IMR-90 (cell line): ENCODE measurements at regions not wholly inside any gene's neighbourhood (a gene's known extent, or its start where the extent isn't known, plus 50 kb on each side); places are given as distances from the start of the nearest gene placed in this dataset.

Experiments used
- ATAC-seq: fragments of 200-7000 bp; cut with Tn5 transposase; 2 replicates; pipeline ENCODE4 v1.9.1; 2020; ENCODE audit warnings: low read depth, mild to moderate bottlenecking, moderate library complexity
- BruUV-seq: library from RNA; stranded (reverse); fragments of 400-500 nt; replicated peaks from 2 replicates; lab custom pipeline; 2021; lab: Mats Ljungman, UMichigan
- CTCF ChIA-PET: fragments of 300-600 bp; formaldehyde crosslinking; extraction: SDS; loops from one replicate; lab custom pipeline; 2021; ENCODE audit warnings: antibody characterized with exemption; lab: Yijun Ruan, JAX
- POLR2A ChIA-PET: fragments of 300-600 bp; sonication (Branson Sonifier 250); formaldehyde crosslinking; loops from one replicate; lab custom pipeline; 2022; ENCODE audit warnings: antibody characterized with exemption; ENCODE audit not compliant: unreplicated experiment; lab: Charles Lee
- DNase-seq: peaks from one replicate; pipeline ENCODE4 v3.0.0; 2013
- H2AFZ ChIP-seq: replicated peaks from 2 replicates; pipeline ENCODE3; 2013; ENCODE audit warnings: low read length, mild to moderate bottlenecking; ENCODE audit not compliant: poor library complexity
- H2AK5ac ChIP-seq: 2 replicates; pipeline ENCODE4 v1.6.1; 2013; ENCODE audit warnings: low read depth, low read length, inconsistent platforms
- H2AK9ac ChIP-seq: replicated peaks from 2 replicates; pipeline ENCODE3; 2013; ENCODE audit warnings: mild to moderate bottlenecking, low read depth, low read length, moderate library complexity; ENCODE audit not compliant: poor library complexity
- H2BK120ac ChIP-seq: 2 replicates; pipeline ENCODE4 v1.6.1; 2013; ENCODE audit warnings: low read depth, low read length, inconsistent platforms
- H2BK15ac ChIP-seq: 3 replicates; pipeline ENCODE4 v1.6.1; 2013; ENCODE audit warnings: low read depth, low read length, inconsistent platforms
- H2BK20ac ChIP-seq: 2 replicates; pipeline ENCODE4 v1.6.1; 2013; ENCODE audit warnings: low read depth, mild to moderate bottlenecking, inconsistent platforms, low read length, moderate library complexity
- H2BK5ac ChIP-seq: 2 replicates; pipeline ENCODE4 v1.6.1; 2013; ENCODE audit warnings: mild to moderate bottlenecking, low read depth, low read length, inconsistent platforms; ENCODE audit not compliant: poor library complexity, severe bottlenecking
- H3K14ac ChIP-seq: replicated peaks from 2 replicates; pipeline ENCODE4 v1.6.1; 2013; ENCODE audit warnings: low read depth, low read length, inconsistent platforms
- H3K18ac ChIP-seq: 2 replicates; pipeline ENCODE4 v1.6.1; 2013; ENCODE audit warnings: low read depth, low read length, control low read depth
- H3K23ac ChIP-seq: 2 replicates; pipeline ENCODE4 v1.6.1; 2013; ENCODE audit warnings: low read depth, low read length, inconsistent platforms
- H3K27ac ChIP-seq: 2 replicates; pipeline ENCODE4 v1.5.1; 2013; ENCODE audit warnings: mild to moderate bottlenecking, control low read depth, low read length; ENCODE audit not compliant: insufficient read depth
- H3K27me3 ChIP-seq: 2 replicates; pipeline ENCODE4 v1.6.1; 2013; ENCODE audit warnings: low read length; ENCODE audit not compliant: control insufficient read depth, insufficient read depth
- H3K36me3 ChIP-seq: 2 replicates; pipeline ENCODE4 v1.6.1; 2013; ENCODE audit warnings: low read length, mixed read lengths; ENCODE audit not compliant: control insufficient read depth, insufficient read depth
- H3K4ac ChIP-seq: 2 replicates; pipeline ENCODE4 v1.6.1; 2013; ENCODE audit warnings: low read depth, low read length, inconsistent platforms
- H3K4me1 ChIP-seq: 2 replicates; pipeline ENCODE4 v1.6.1; 2013; ENCODE audit warnings: low read length, mixed read lengths; ENCODE audit not compliant: control insufficient read depth, insufficient read depth
- H3K4me2 ChIP-seq: 2 replicates; pipeline ENCODE4 v1.6.1; 2013; ENCODE audit warnings: low read depth, mild to moderate bottlenecking, control low read depth, low read length, moderate library complexity
- H3K4me3 ChIP-seq: 2 replicates; pipeline ENCODE4 v1.5.1; 2013; ENCODE audit warnings: low read depth, mild to moderate bottlenecking, control low read depth, low read length, moderate library complexity; ENCODE audit not compliant: insufficient read depth
- H3K56ac ChIP-seq: 2 replicates; pipeline ENCODE4 v1.6.1; 2013; ENCODE audit warnings: low read length, inconsistent platforms; ENCODE audit not compliant: insufficient read depth; ENCODE audit errors: extremely low read depth
- H3K79me1 ChIP-seq, 2 experiments: 2 replicates each; pipeline ENCODE4 v1.6.1; 2013; ENCODE audit warnings: low read length in 2 of 2, inconsistent platforms in 1 of 2, low read depth in 1 of 2
- H3K9ac ChIP-seq: 2 replicates; pipeline ENCODE4 v1.6.1; 2013; ENCODE audit warnings: low read depth, low read length, control low read depth
- H3K9me1 ChIP-seq: 2 replicates; pipeline ENCODE4 v1.6.1; 2013; ENCODE audit warnings: low read length, inconsistent platforms; ENCODE audit not compliant: insufficient read depth
- H3K9me3 ChIP-seq: 2 replicates; pipeline ENCODE4 v1.6.1; 2013; ENCODE audit warnings: low read length; ENCODE audit not compliant: control insufficient read depth, insufficient read depth
- H4K20me1 ChIP-seq: 2 replicates; pipeline ENCODE4 v1.6.1; 2013; ENCODE audit warnings: low read length, inconsistent platforms; ENCODE audit not compliant: insufficient read depth
- H4K5ac ChIP-seq: 2 replicates; pipeline ENCODE4 v1.6.1; 2013; ENCODE audit warnings: mild to moderate bottlenecking, low read depth, low read length, control low read depth
- H4K8ac ChIP-seq, 2 experiments: 2 replicates each; pipeline ENCODE4 v1.6.1; 2013; ENCODE audit warnings: low read depth in 2 of 2, low read length in 2 of 2, control low read depth in 1 of 2, inconsistent platforms in 1 of 2
- H4K91ac ChIP-seq: 2 replicates; pipeline ENCODE4 v1.6.1; 2013; ENCODE audit warnings: low read depth, low read length, inconsistent platforms; ENCODE audit not compliant: insufficient read depth
- CEBPB ChIP-seq: IDR thresholded peaks from 2 replicates; pipeline ENCODE4 v1.6.1; 2012; ENCODE audit warnings: low read depth, low read length, improper control_type of control experiment
- FOS ChIP-seq: fragments of 150-350 bp; IDR thresholded peaks from 2 replicates; pipeline ENCODE4 v1.6.1; 2016; ENCODE audit warnings: low read depth, low read length
- RFX5 ChIP-seq: IDR thresholded peaks from 2 replicates; pipeline ENCODE4 v1.8.0; 2012; ENCODE audit warnings: low read depth, mild to moderate bottlenecking, low read length, moderate library complexity
- WGBS, 2 experiments: methylation state at CpG; one replicate each; pipeline versions ENCODE4 v1.1.5 to v1.1.7; 2013; ENCODE audit warnings: missing lambda C conversion rate in 2 of 2; ENCODE audit not compliant: insufficient read length in 1 of 2; ENCODE audit errors: extremely low coverage in 2 of 2; 5-methylcytosine and 5-hydroxymethylcytosine counted together
- dilution Hi-C: fragments of 300-500 bp; cut with HindIII; formaldehyde crosslinking; loops from one replicate; pipeline ENCODE4 v1.14.3; 2018; ENCODE audit warnings: low sequenced_read_pairs; ENCODE audit not compliant: unreplicated experiment
- in situ Hi-C: fragments of 300-500 bp; cut with MboI; formaldehyde crosslinking; loops from 3 replicates; pipeline ENCODE4 v1.14.3; 2019; ENCODE audit warnings: low sequenced_read_pairs, inconsistent platforms, mixed read lengths
- intact Hi-C: fragments of 100-400 bp; cut with micrococcal nuclease; formaldehyde crosslinking; loops from 2 replicates; pipeline ENCODE4 v1.10.0; 2022

DNA sequence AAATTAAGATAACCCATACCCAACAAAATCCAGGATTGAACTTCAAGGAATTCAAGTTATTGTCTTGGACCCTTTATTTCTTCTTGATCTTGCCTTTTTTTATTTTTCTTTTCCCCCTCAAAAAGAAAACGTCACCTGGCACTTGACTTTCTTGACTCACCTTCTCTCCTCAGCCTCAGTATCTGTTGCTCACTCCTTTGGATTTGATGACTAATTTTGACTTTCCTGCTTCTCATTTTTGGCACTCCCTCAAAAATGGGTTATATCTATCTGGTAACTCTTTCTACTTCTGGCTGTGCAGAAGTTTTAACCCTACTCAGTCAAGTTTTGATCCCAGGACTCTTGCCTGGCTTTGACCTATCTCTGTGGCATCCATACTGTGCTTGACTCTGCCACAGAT, 66.6 kb upstream of the SPATA31D4 start:
- DNase-seq, result peak; percentile 90
- intact Hi-C loops (no loop called here), dilution Hi-C loops (no loop called here), in situ Hi-C loops (no loop called here)
- Histone ChIP-seq H2AFZ (peak overlapping the region; percentile 25), H4K5ac (no peak overlapping the region), H3K23ac (0 out of 2 replicates have a peak overlapping the region, but pooled peaks have one; percentile 4), H3K4me1 (peaks cover 2% of the 10 kb centered on the region; the same call in 1 of the 2 replicates), H3K4me2 (no peak overlapping the region), H4K20me1 (no peaks in the 10 kb centered on the region), H3K4me3 (no peak overlapping the region), H2BK5ac (no peak overlapping the region), H2AK9ac (no peak overlapping the region), H3K27ac (no peak overlapping the region), H3K14ac (peak overlapping the region; percentile 68; the same call in 1 of the 2 replicates), H3K79me1 (no peaks in the 10 kb centered on the region), H2AK5ac (peak overlapping the region; percentile 42; the same call in 1 of the 2 replicates), H3K9me1 (0 out of 2 replicates have a peak, but pooled peaks cover 2% of the 10 kb centered on the region), H3K56ac (no peak overlapping the region), H2BK120ac (peak overlapping the region; percentile 68; the same call in 1 of the 2 replicates), H3K4ac (peak overlapping the region; percentile 48), H2BK20ac (peak overlapping the region; percentile 84; the same call in 1 of the 2 replicates), H4K8ac (peak overlapping the region in 1 of 2 experiments; percentile 29; a peak in 1 of 4 replicates), H2BK15ac (peak overlapping the region; percentile 32; the same call in 1 of the 3 replicates), H3K36me3 (no peaks in the 10 kb centered on the region), H3K18ac (peak overlapping the region; percentile 8; the same call in 1 of the 2 replicates), H3K9ac (no peak overlapping the region), H3K27me3 (no peaks in the 10 kb centered on the region), H3K9me3 (no peaks in the 10 kb centered on the region), H4K91ac (no peak overlapping the region)
- TF ChIP-seq RFX5, result no peak
- TF ChIP-seq CEBPB, result peak; percentile 11; the same call in 1 of the 2 replicates
- peak; percentile 65; the same call in 1 of the 2 replicates for TF ChIP-seq FOS
- BruUV-seq, result no TSS peak
- ChIA-PET POLR2A (no interaction called here), CTCF (no interaction called here)
- peak; percentile 59; the same call in 1 of the 2 replicates for ATAC-seq
- WGBS, 2 experiments, result no CpG with 5 or more reads among the region's 1 CpG
